ENCODE measurements at regions not wholly inside any gene's neighbourhood (a gene's known extent, or its start where the extent isn't known, plus 50 kb on each side); places are given as distances from the start of the nearest gene placed in this dataset.

DNA sequence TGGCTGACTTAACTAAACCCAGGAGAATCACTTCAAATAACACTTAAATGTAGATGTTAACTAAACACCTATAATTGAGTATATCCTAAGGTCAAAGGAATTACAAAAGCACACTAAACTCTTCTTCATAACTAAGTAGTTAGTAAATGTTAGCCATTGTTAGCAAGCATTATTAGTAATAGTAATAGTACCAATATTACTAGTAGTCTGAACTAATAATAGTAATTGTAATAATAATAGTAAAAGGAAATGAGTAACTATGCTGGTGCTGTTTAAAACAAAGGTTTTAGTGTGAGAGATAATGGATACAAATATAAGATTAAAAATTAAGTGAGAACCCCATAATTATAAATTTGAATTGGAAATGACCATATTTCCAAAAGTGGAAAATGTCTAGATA lies 641.9 kb upstream of the RORB start:
- TF ChIP-seq, protein P1, sequence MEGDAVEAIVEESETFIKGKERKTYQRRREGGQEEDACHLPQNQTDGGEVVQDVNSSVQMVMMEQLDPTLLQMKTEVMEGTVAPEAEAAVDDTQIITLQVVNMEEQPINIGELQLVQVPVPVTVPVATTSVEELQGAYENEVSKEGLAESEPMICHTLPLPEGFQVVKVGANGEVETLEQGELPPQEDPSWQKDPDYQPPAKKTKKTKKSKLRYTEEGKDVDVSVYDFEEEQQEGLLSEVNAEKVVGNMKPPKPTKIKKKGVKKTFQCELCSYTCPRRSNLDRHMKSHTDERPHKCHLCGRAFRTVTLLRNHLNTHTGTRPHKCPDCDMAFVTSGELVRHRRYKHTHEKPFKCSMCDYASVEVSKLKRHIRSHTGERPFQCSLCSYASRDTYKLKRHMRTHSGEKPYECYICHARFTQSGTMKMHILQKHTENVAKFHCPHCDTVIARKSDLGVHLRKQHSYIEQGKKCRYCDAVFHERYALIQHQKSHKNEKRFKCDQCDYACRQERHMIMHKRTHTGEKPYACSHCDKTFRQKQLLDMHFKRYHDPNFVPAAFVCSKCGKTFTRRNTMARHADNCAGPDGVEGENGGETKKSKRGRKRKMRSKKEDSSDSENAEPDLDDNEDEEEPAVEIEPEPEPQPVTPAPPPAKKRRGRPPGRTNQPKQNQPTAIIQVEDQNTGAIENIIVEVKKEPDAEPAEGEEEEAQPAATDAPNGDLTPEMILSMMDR (IDR thresholded peaks at IDR 0.05; ENCODE audit: low read depth, low read length, poor library complexity, severe bottlenecking) = no peak
- no peak for TF ChIP-seq EZH2phosphoT487 (IDR thresholded peaks at IDR 0.05; ENCODE audit: borderline replicate concordance, low read length)

Data from DOHH2 (cell line).